ENCODE measurements at regions not wholly inside any gene's neighbourhood (a gene's known extent, or its start where the extent isn't known, plus 50 kb on each side); places are given as distances from the start of the nearest gene placed in this dataset.

DNA sequence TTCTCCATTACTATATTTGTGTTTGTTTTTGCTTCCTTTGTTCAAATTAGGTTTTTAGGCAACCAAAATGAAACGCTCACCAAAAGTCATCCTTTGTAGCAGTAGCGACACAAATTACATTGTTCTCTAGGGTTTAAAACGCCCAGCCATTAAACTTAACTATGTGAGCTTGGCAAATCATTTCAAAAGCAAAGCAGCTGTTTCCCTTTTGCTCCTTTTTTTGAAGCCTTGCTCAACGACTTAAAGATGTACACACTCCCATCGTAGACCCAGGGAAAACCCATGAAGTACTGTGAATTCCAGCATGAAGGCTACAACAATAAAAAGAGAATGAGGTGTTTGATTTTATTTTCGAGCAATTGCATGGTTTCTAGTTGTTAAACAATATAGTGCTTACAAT, 106.7 kb downstream of the RAP2A start:
- TF ChIP-seq, protein P1, sequence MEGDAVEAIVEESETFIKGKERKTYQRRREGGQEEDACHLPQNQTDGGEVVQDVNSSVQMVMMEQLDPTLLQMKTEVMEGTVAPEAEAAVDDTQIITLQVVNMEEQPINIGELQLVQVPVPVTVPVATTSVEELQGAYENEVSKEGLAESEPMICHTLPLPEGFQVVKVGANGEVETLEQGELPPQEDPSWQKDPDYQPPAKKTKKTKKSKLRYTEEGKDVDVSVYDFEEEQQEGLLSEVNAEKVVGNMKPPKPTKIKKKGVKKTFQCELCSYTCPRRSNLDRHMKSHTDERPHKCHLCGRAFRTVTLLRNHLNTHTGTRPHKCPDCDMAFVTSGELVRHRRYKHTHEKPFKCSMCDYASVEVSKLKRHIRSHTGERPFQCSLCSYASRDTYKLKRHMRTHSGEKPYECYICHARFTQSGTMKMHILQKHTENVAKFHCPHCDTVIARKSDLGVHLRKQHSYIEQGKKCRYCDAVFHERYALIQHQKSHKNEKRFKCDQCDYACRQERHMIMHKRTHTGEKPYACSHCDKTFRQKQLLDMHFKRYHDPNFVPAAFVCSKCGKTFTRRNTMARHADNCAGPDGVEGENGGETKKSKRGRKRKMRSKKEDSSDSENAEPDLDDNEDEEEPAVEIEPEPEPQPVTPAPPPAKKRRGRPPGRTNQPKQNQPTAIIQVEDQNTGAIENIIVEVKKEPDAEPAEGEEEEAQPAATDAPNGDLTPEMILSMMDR (IDR thresholded peaks at IDR 0.05), result no peak
- TF ChIP-seq POLR2A (IDR thresholded peaks at IDR 0.05), result no peak
